NCI-H446 treated with DMSO at 0.1 percent for 48 hours (cell line): ENCODE measurements at regions not wholly inside any gene's neighbourhood (a gene's known extent, or its start where the extent isn't known, plus 50 kb on each side); places are given as distances from the start of the nearest gene placed in this dataset.
"Not testable (repeated sequence)": the region's sequence is repeated elsewhere in the genome, so short reads cannot be mapped to it uniquely, and the experiment has no call there.

Experiments used
- DNase-seq: peaks from one replicate; lab custom pipeline; 2025; lab: John Stamatoyannopoulos, UW

DNA sequence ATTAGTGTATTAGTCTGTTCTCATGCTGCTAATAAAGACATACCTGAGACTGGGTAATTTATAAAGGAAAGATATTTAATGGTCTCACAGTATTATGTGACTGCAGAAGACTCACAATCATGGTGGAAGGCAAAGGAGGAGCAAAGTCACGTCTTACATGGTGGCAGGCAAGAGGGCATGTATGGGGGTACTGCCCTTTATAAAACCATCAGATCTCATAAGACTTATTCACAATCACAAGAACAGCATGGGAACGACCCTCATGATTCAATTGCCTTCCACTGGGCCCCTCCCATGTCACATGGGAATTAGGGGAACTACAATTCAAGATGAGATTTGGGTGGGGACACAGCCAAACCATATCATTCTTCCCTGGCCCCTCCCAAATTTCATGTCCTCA, 52.7 kb upstream of the ST3GAL5 start:
- not testable (repeated sequence) for DNase-seq

DNA sequence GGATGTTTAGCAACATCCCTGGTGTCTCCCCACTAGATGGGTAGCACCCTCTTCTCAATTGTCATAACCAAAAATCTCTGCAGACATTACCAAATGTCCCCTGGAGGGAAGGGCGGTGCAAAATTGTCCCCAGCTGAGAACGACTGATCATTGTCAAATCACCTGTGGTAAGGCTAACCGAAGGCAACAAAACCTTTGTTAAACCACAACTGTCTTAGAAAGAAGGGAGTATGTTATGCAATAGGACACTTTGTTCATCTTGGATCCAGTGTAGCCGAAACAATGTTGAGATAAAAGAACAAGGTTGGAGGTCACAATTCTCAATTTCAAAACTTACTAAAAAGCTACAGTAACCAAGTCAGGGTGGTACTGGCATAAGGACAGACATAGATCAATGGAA, 50.3 kb upstream of the ST3GAL5 start:
- DNase-seq: no peak
